ENCODE measurements at regions not wholly inside any gene's neighbourhood (a gene's known extent, or its start where the extent isn't known, plus 50 kb on each side); places are given as distances from the start of the nearest gene placed in this dataset.

- Histone ChIP-seq H3K79me2 (ENCODE audit: control insufficient read depth, insufficient read depth, low read length) (no peaks in the 10 kb centered on the region), H3K9me3 (ENCODE audit: control insufficient read depth, insufficient read depth, low read depth, low read length) (no peaks in the 10 kb centered on the region), H3K4me2 (ENCODE audit: extremely low read depth, insufficient read depth, low read length) (no peak overlapping the region), H3K27me3 (ENCODE audit: control insufficient read depth, insufficient read depth, low read length) (no peaks in the 10 kb centered on the region), H3K4me1 (ENCODE audit: control insufficient read depth, extremely low read depth, insufficient read depth, low read length) (no peaks in the 10 kb centered on the region), H3K36me3 (ENCODE audit: control insufficient read depth, insufficient read depth, low read length) (no peaks in the 10 kb centered on the region), H3K27ac (ENCODE audit: insufficient read depth, low read length) (no peak overlapping the region), H4K20me1 (ENCODE audit: control insufficient read depth, extremely low read depth, insufficient read depth, low read length) (no peaks in the 10 kb centered on the region), H2AFZ (ENCODE audit: low read length) (no peak overlapping the region), H3K4me3 (replicated peaks in 1 of 4; ENCODE audit: control extremely low read depth in 1 of 4, insufficient read depth in 1 of 4, low read depth in 3 of 4, low read length in 4 of 4) (no peak overlapping the region), H3K9ac (ENCODE audit: insufficient read depth, low read length) (no peak overlapping the region)
- DNase-seq (ENCODE audit: low read depth in 2 of 2) = no peak
- TF ChIP-seq CTCF (conservative IDR thresholded peaks at IDR 0.05 in 1 of 2, IDR thresholded peaks at IDR 0.05 in 1 of 2; ENCODE audit: low read depth in 1 of 2, low read length in 2 of 2) = no peak
- TF ChIP-seq EZH2 (IDR thresholded peaks at IDR 0.05; ENCODE audit: low read length, missing control alignments) = no peak
Observed at GRCh38 chr2:204359076-204359475, 186.2 kb upstream of the PARD3B start.

- Histone ChIP-seq H4K20me1 (ENCODE audit: control insufficient read depth, extremely low read depth, insufficient read depth, low read length) (no peaks in the 10 kb centered on the region), H3K9me3 (ENCODE audit: control insufficient read depth, insufficient read depth, low read depth, low read length) (no peaks in the 10 kb centered on the region), H3K36me3 (ENCODE audit: control insufficient read depth, insufficient read depth, low read length) (no peaks in the 10 kb centered on the region), H3K9ac (ENCODE audit: insufficient read depth, low read length) (no peak overlapping the region), H3K4me3 (replicated peaks in 1 of 4; ENCODE audit: control extremely low read depth in 1 of 4, insufficient read depth in 1 of 4, low read depth in 3 of 4, low read length in 4 of 4) (no peak overlapping the region), H3K27me3 (ENCODE audit: control insufficient read depth, insufficient read depth, low read length) (no peaks in the 10 kb centered on the region), H2AFZ (ENCODE audit: low read length) (no peak overlapping the region), H3K4me1 (ENCODE audit: control insufficient read depth, extremely low read depth, insufficient read depth, low read length) (no peaks in the 10 kb centered on the region), H3K4me2 (ENCODE audit: extremely low read depth, insufficient read depth, low read length) (no peak overlapping the region), H3K27ac (ENCODE audit: insufficient read depth, low read length) (no peak overlapping the region), H3K79me2 (ENCODE audit: control insufficient read depth, insufficient read depth, low read length) (no peaks in the 10 kb centered on the region)
- DNase-seq (ENCODE audit: low read depth in 2 of 2) = no peak
- TF ChIP-seq CTCF (conservative IDR thresholded peaks at IDR 0.05 in 1 of 2, IDR thresholded peaks at IDR 0.05 in 1 of 2; ENCODE audit: low read depth in 1 of 2, low read length in 2 of 2) (no peak), EZH2 (IDR thresholded peaks at IDR 0.05; ENCODE audit: low read length, missing control alignments) (no peak)
Observed at GRCh38 chr2:204360218-204361007, 184.9 kb upstream of the PARD3B start.

GRCh38 chr2:204361738-204362137 is 183.5 kb upstream of the PARD3B start:
- Histone ChIP-seq H3K36me3 (ENCODE audit: control insufficient read depth, insufficient read depth, low read length) (no peaks in the 10 kb centered on the region), H4K20me1 (ENCODE audit: control insufficient read depth, extremely low read depth, insufficient read depth, low read length) (no peaks in the 10 kb centered on the region), H3K27me3 (ENCODE audit: control insufficient read depth, insufficient read depth, low read length) (no peaks in the 10 kb centered on the region), H3K9me3 (ENCODE audit: control insufficient read depth, insufficient read depth, low read depth, low read length) (no peaks in the 10 kb centered on the region), H3K79me2 (ENCODE audit: control insufficient read depth, insufficient read depth, low read length) (no peaks in the 10 kb centered on the region), H3K4me1 (ENCODE audit: control insufficient read depth, extremely low read depth, insufficient read depth, low read length) (no peaks in the 10 kb centered on the region), H3K4me3 (replicated peaks in 1 of 4; ENCODE audit: control extremely low read depth in 1 of 4, insufficient read depth in 1 of 4, low read depth in 3 of 4, low read length in 4 of 4) (no peak overlapping the region), H2AFZ (ENCODE audit: low read length) (no peak overlapping the region), H3K9ac (ENCODE audit: insufficient read depth, low read length) (no peak overlapping the region), H3K4me2 (ENCODE audit: extremely low read depth, insufficient read depth, low read length) (no peak overlapping the region), H3K27ac (ENCODE audit: insufficient read depth, low read length) (no peak overlapping the region)
- DNase-seq (ENCODE audit: low read depth in 2 of 2) = no peak
- TF ChIP-seq CTCF (conservative IDR thresholded peaks at IDR 0.05 in 1 of 2, IDR thresholded peaks at IDR 0.05 in 1 of 2; ENCODE audit: low read depth in 1 of 2, low read length in 2 of 2) (no peak), EZH2 (IDR thresholded peaks at IDR 0.05; ENCODE audit: low read length, missing control alignments) (no peak)
